ENCODE measurements at regions not wholly inside any gene's neighbourhood (a gene's known extent, or its start where the extent isn't known, plus 50 kb on each side); places are given as distances from the start of the nearest gene placed in this dataset.

DNA sequence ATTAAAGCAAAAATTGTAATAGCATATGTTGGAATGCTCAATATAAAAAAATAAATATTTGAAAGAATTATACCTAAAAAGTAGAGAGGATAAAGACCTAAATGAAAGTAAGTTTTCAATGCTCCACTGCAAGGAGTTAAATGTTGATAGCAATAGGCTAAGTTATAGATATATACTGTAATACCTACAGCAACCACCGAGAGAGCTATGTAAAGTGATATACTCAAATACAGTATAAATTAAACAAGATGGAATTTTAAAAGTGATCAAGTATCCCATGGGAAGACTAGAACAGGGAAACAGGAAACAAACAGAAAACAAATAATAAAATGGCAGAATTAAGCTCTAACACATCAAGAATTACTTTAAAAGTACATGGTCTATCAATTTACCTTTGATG is 73.9 kb downstream of the CASP3 start:
- Histone ChIP-seq H3K36me3 (ENCODE audit: control insufficient read depth, insufficient read depth, low read length) (no peaks in the 10 kb centered on the region), H3K27me3 (ENCODE audit: control insufficient read depth, insufficient read depth, low read length) (no peaks in the 10 kb centered on the region), H3K9me3 (ENCODE audit: control insufficient read depth, insufficient read depth, low read length) (peaks cover 4% of the 10 kb centered on the region), H3K27ac (ENCODE audit: low read depth, low read length) (no peak overlapping the region), H3K4me3 (ENCODE audit: low read depth, low read length) (no peak overlapping the region), H3K4me1 (ENCODE audit: control insufficient read depth, insufficient read depth, low read length) (peaks cover 7% of the 10 kb centered on the region), H3K9ac (ENCODE audit: low read depth, low read length) (no peak overlapping the region)

DNA sequence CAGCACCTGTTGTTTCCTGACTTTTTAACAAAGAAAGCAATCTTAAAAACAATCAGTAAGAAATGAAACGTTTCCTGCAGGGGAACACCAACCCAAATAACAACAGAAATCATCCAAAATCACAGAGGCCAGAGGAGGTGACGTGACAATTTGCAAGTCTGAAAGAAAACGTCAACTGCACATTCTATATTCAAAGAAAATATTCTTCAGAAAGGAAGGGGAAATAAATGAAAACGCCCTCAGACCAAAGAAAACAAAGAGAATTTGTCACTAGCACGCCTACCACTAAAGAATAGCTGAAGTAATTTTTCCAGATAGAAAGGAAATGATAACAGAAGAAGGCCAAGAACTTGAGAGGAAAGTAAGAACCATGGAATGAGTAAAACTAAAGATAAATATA is 74.4 kb downstream of the CASP3 start:
- Histone ChIP-seq H3K27ac (ENCODE audit: low read depth, low read length) (no peak overlapping the region), H3K9me3 (ENCODE audit: control insufficient read depth, insufficient read depth, low read length) (no peaks in the 10 kb centered on the region), H3K36me3 (ENCODE audit: control insufficient read depth, insufficient read depth, low read length) (no peaks in the 10 kb centered on the region), H3K27me3 (ENCODE audit: control insufficient read depth, insufficient read depth, low read length) (no peaks in the 10 kb centered on the region), H3K4me3 (ENCODE audit: low read depth, low read length) (no peak overlapping the region), H3K4me1 (ENCODE audit: control insufficient read depth, insufficient read depth, low read length) (peaks cover 7% of the 10 kb centered on the region), H3K9ac (ENCODE audit: low read depth, low read length) (no peak overlapping the region)

DNA sequence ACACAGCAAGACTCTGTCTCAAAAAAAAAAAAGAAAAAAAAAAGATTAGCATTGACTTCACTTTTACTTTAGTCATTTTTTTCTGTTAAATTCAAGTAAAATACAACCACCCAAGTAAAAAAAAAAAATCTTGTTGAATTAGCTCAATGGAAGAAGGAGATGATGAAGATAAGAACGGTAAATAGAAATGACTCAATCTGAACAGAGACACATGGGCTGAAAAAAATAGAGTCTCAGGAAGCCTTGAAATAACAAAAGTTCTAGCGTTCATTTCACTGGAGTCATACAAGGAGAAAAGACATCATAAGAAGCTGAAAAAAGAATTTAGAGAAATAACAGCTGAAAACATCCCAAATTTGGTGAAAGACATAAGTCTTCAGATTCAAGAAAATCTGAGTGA is 75.5 kb downstream of the CASP3 start:
- H3K4me1 ChIP-seq (ENCODE audit: control insufficient read depth, insufficient read depth, low read length): peaks cover 7% of the 10 kb centered on the region
- H3K9me3 ChIP-seq (ENCODE audit: control insufficient read depth, insufficient read depth, low read length): no peaks in the 10 kb centered on the region
- no peak overlapping the region for H3K9ac ChIP-seq (ENCODE audit: low read depth, low read length)
- no peak overlapping the region for H3K27ac ChIP-seq (ENCODE audit: low read depth, low read length)
- no peak overlapping the region for H3K4me3 ChIP-seq (ENCODE audit: low read depth, low read length)
- H3K36me3 ChIP-seq (ENCODE audit: control insufficient read depth, insufficient read depth, low read length): no peaks in the 10 kb centered on the region
- H3K27me3 ChIP-seq (ENCODE audit: control insufficient read depth, insufficient read depth, low read length): no peaks in the 10 kb centered on the region

DNA sequence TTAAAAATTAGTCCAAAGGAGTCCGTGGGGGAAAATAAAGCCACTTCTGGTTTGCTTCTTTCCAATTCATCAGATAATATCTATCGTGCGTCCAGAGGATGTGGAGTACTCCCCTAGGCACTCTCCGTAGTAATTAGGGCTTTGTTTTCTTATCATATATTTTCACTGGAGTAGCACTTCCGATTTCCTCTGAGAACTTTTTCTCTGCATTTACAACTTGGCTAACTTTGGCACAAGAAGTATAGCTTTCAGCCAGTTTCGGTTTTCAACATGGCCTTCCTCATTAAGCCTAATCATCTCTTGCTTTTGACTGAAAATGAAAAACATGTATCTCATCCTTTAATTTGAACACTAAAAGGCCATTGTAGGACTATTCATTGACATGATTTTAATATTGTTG is 80.5 kb downstream of the CASP3 start:
- no peak overlapping the region for H3K27ac ChIP-seq (ENCODE audit: low read depth, low read length)
- peaks cover 7% of the 10 kb centered on the region for H3K4me1 ChIP-seq (ENCODE audit: control insufficient read depth, insufficient read depth, low read length)
- H3K36me3 ChIP-seq (ENCODE audit: control insufficient read depth, insufficient read depth, low read length): no peaks in the 10 kb centered on the region
- H3K9me3 ChIP-seq (ENCODE audit: control insufficient read depth, insufficient read depth, low read length): no peaks in the 10 kb centered on the region
- no peaks in the 10 kb centered on the region for H3K27me3 ChIP-seq (ENCODE audit: control insufficient read depth, insufficient read depth, low read length)
- no peak overlapping the region for H3K4me3 ChIP-seq (ENCODE audit: low read depth, low read length)
- H3K9ac ChIP-seq (ENCODE audit: low read depth, low read length): no peak overlapping the region

GRCh38 chr4:184563621-184564020 is 85.6 kb downstream of the CASP3 start:
- no peaks in the 10 kb centered on the region for H3K36me3 ChIP-seq (ENCODE audit: control insufficient read depth, insufficient read depth, low read length)
- H3K9ac ChIP-seq (ENCODE audit: low read depth, low read length): no peak overlapping the region
- H3K27ac ChIP-seq (ENCODE audit: low read depth, low read length): no peak overlapping the region
- H3K4me3 ChIP-seq (ENCODE audit: low read depth, low read length): no peak overlapping the region
- H3K9me3 ChIP-seq (ENCODE audit: control insufficient read depth, insufficient read depth, low read length): no peaks in the 10 kb centered on the region
- H3K4me1 ChIP-seq (ENCODE audit: control insufficient read depth, insufficient read depth, low read length): no peaks in the 10 kb centered on the region
- no peaks in the 10 kb centered on the region for H3K27me3 ChIP-seq (ENCODE audit: control insufficient read depth, insufficient read depth, low read length)

- no peak overlapping the region for H3K27ac ChIP-seq (ENCODE audit: low read depth, low read length)
- no peaks in the 10 kb centered on the region for H3K27me3 ChIP-seq (ENCODE audit: control insufficient read depth, insufficient read depth, low read length)
- no peaks in the 10 kb centered on the region for H3K9me3 ChIP-seq (ENCODE audit: control insufficient read depth, insufficient read depth, low read length)
- no peaks in the 10 kb centered on the region for H3K4me1 ChIP-seq (ENCODE audit: control insufficient read depth, insufficient read depth, low read length)
- H3K4me3 ChIP-seq (ENCODE audit: low read depth, low read length): no peak overlapping the region
- H3K9ac ChIP-seq (ENCODE audit: low read depth, low read length): no peak overlapping the region
- H3K36me3 ChIP-seq (ENCODE audit: control insufficient read depth, insufficient read depth, low read length): no peaks in the 10 kb centered on the region
These were observed 84.6 kb upstream of the IRF2 start for GRCh38 chr4:184558996-184559395.

- Histone ChIP-seq H3K9me3 (ENCODE audit: control insufficient read depth, insufficient read depth, low read length) (no peaks in the 10 kb centered on the region), H3K27me3 (ENCODE audit: control insufficient read depth, insufficient read depth, low read length) (no peaks in the 10 kb centered on the region), H3K9ac (ENCODE audit: low read depth, low read length) (no peak overlapping the region), H3K27ac (ENCODE audit: low read depth, low read length) (no peak overlapping the region), H3K36me3 (ENCODE audit: control insufficient read depth, insufficient read depth, low read length) (no peaks in the 10 kb centered on the region), H3K4me1 (ENCODE audit: control insufficient read depth, insufficient read depth, low read length) (0 out of 2 replicates have a peak, but pooled peaks cover under 1% of the 10 kb centered on the region), H3K4me3 (ENCODE audit: low read depth, low read length) (no peak overlapping the region)
These were observed 79.5 kb upstream of the IRF2 start for GRCh38 chr4:184553891-184554290.

DNA sequence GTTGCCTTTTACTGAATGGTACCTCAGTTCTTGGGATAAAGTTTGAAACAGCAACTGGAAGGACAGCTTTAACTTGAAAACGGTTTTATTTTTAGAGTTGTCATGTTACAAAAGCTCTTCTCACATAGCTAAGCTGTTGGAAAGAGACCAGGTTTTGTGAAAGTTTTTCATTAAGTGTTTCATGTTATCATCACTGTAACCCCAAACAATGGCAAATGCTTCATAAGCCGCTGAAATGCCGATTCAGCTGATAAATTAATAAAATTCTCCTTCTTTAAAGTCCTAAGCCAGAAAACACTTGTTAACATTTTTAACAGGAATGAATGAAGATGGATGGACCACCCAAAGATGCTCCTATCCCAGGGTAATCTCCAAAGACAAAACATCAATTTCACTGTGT is 76.1 kb upstream of the IRF2 start:
- Histone ChIP-seq H3K9ac (ENCODE audit: low read depth, low read length) (no peak overlapping the region), H3K27me3 (ENCODE audit: control insufficient read depth, insufficient read depth, low read length) (no peaks in the 10 kb centered on the region), H3K27ac (ENCODE audit: low read depth, low read length) (no peak overlapping the region), H3K9me3 (ENCODE audit: control insufficient read depth, insufficient read depth, low read length) (no peaks in the 10 kb centered on the region), H3K4me1 (ENCODE audit: control insufficient read depth, insufficient read depth, low read length) (0 out of 2 replicates have a peak, but pooled peaks cover 7% of the 10 kb centered on the region), H3K36me3 (ENCODE audit: control insufficient read depth, insufficient read depth, low read length) (no peaks in the 10 kb centered on the region), H3K4me3 (ENCODE audit: low read depth, low read length) (no peak overlapping the region)

DNA sequence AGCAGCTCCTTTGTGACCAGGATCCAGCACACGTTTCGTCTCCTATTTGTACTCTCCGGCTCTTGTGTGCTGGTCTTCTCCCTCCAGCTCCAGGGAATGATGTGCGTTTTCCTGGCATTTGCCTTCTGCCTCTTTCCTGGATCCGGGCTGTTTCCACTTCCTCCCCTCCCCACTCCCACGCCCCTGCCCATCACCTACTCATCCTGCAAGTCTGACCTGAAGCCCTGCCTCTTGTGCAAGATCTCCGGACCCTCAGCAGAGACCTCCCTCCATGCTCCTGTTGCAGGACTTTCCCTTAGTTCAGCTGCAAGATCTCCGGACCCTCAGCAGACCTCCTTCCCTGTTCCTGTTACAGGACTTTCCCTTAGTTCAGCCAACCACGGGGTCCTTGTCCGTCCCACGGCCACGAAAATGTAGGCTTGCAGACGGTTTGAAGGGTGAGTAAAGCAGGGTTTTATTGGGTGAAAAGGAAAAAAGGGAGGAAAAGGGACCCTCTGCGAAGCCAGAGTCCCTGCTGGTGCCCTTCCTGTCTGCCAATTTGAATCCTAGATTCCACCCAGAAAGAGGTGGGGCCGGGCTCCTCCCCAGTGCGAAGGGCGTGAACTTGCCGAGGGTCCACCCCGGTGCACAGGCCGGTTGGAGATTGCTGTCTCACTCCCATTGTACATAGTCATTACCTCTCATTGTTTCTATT is 74.4 kb upstream of the IRF2 start:
- 0 out of 2 replicates have a peak, but pooled peaks cover 7% of the 10 kb centered on the region for H3K4me1 ChIP-seq (ENCODE audit: control insufficient read depth, insufficient read depth, low read length)
- no peak overlapping the region for H3K27ac ChIP-seq (ENCODE audit: low read depth, low read length)
- H3K36me3 ChIP-seq (ENCODE audit: control insufficient read depth, insufficient read depth, low read length): no peaks in the 10 kb centered on the region
- no peaks in the 10 kb centered on the region for H3K9me3 ChIP-seq (ENCODE audit: control insufficient read depth, insufficient read depth, low read length)
- H3K27me3 ChIP-seq (ENCODE audit: control insufficient read depth, insufficient read depth, low read length): no peaks in the 10 kb centered on the region
- no peak overlapping the region for H3K9ac ChIP-seq (ENCODE audit: low read depth, low read length)
- 0 out of 2 replicates have a peak overlapping the region, but pooled peaks have one; percentile 8 for H3K4me3 ChIP-seq (ENCODE audit: low read depth, low read length)

GRCh38 chr4:184548316-184548647 is 73.9 kb upstream of the IRF2 start:
- Histone ChIP-seq H3K27ac (ENCODE audit: low read depth, low read length) (no peak overlapping the region), H3K27me3 (ENCODE audit: control insufficient read depth, insufficient read depth, low read length) (no peaks in the 10 kb centered on the region), H3K9me3 (ENCODE audit: control insufficient read depth, insufficient read depth, low read length) (no peaks in the 10 kb centered on the region), H3K4me1 (ENCODE audit: control insufficient read depth, insufficient read depth, low read length) (0 out of 2 replicates have a peak, but pooled peaks cover 7% of the 10 kb centered on the region), H3K9ac (ENCODE audit: low read depth, low read length) (no peak overlapping the region), H3K4me3 (ENCODE audit: low read depth, low read length) (0 out of 2 replicates have a peak overlapping the region, but pooled peaks have one; percentile 8), H3K36me3 (ENCODE audit: control insufficient read depth, insufficient read depth, low read length) (no peaks in the 10 kb centered on the region)

DNA sequence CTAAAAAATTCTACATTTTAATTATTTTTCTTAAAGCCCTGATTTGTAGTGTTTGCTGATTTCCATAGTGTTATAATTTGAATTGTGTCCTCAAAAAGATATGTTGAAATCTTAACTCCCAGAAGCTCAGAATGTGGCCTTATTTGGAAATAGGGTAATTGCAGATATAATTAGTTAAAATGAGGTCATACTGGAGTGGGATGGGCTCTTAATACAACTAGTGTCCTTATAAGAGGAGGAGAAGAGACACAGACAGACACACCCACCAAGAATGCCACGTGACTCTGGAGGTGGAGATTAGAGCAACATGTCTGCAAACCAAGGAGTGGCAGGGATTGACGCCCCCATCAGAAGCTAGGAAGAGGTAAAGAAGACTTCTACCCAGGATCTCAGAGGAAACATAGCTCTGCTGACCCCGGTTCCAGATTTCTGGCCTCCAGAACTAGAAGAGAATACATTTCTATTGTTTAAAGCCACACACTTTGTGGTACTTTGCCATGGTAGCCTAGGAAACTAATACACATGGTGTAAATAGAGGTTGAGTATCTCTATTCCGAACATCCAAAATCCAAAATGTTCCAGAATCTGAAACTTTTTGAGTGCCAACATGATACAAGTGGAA is 70.5 kb upstream of the IRF2 start:
- Histone ChIP-seq H3K4me3 (ENCODE audit: low read depth, low read length) (no peak overlapping the region), H3K36me3 (ENCODE audit: control insufficient read depth, insufficient read depth, low read length) (no peaks in the 10 kb centered on the region), H3K9ac (ENCODE audit: low read depth, low read length) (no peak overlapping the region), H3K9me3 (ENCODE audit: control insufficient read depth, insufficient read depth, low read length) (no peaks in the 10 kb centered on the region), H3K27ac (ENCODE audit: low read depth, low read length) (no peak overlapping the region), H3K4me1 (ENCODE audit: control insufficient read depth, insufficient read depth, low read length) (0 out of 2 replicates have a peak, but pooled peaks cover 7% of the 10 kb centered on the region), H3K27me3 (ENCODE audit: control insufficient read depth, insufficient read depth, low read length) (no peaks in the 10 kb centered on the region)
